NCI-H748 treated with DMSO at 0.1 percent for 48 hours (cell line): ENCODE measurements at regions not wholly inside any gene's neighbourhood (a gene's known extent, or its start where the extent isn't known, plus 50 kb on each side); places are given as distances from the start of the nearest gene placed in this dataset.

Experiments used
- DNase-seq: peaks from one replicate; lab custom pipeline; 2025; lab: John Stamatoyannopoulos, UW

GRCh38 chr2:188219541-188219940 lies 72.1 kb upstream of the GULP1 start:
- no peak for DNase-seq

GRCh38 chr2:188220535-188220934 lies 71.1 kb upstream of the GULP1 start:
- DNase-seq: no peak

- DNase-seq: no peak
These were observed 64.0 kb upstream of the GULP1 start for GRCh38 chr2:188227713-188228112.

- DNase-seq: no peak
These were observed 56.3 kb upstream of the GULP1 start for GRCh38 chr2:188235364-188235763.

- DNase-seq: no peak
These were observed 53.3 kb upstream of the GULP1 start for GRCh38 chr2:188238386-188238785.
